WERI-Rb-1 (cell line): ENCODE measurements at regions not wholly inside any gene's neighbourhood (a gene's known extent, or its start where the extent isn't known, plus 50 kb on each side); places are given as distances from the start of the nearest gene placed in this dataset.
"Not testable (repeated sequence)": the region's sequence is repeated elsewhere in the genome, so short reads cannot be mapped to it uniquely, and the experiment has no call there.

Experiments
- DNase-seq: peaks from one replicate; pipeline ENCODE4 v3.0.0-alpha.2; 2020
- H3K27ac ChIP-seq: fragments of 250-450 bp; sonication (Bioruptor Pico); 2 replicates; pipeline ENCODE4 v1.5.1; 2020; ENCODE audit warnings: mild to moderate bottlenecking, moderate library complexity
- H3K27me3 ChIP-seq: fragments of 250-450 bp; sonication (Bioruptor Pico); 2 replicates; pipeline ENCODE4 v1.5.1; 2021; ENCODE audit warnings: mild to moderate bottlenecking, low read depth, moderate library complexity; ENCODE audit not compliant: insufficient read depth, severe bottlenecking
- H3K36me3 ChIP-seq: fragments of 250-450 bp; sonication (Bioruptor Pico); 2 replicates; pipeline ENCODE4 v1.5.1; 2020; ENCODE audit warnings: mild to moderate bottlenecking, moderate library complexity
- H3K4me3 ChIP-seq: 2 replicates; pipeline ENCODE4 v1.5.1; 2011; ENCODE audit warnings: low read depth, mild to moderate bottlenecking, control low read depth, low read length
- H3K9me3 ChIP-seq: fragments of 250-450 bp; sonication (Bioruptor Pico); 2 replicates; pipeline ENCODE4 v1.5.1; 2021; ENCODE audit warnings: mild to moderate bottlenecking, moderate library complexity; ENCODE audit not compliant: severe bottlenecking
- TF ChIP-seq, protein P1 (sequence below): IDR thresholded peaks from 2 replicates; pipeline ENCODE4 v1.5.1; 2011; ENCODE audit warnings: low read depth, mild to moderate bottlenecking, control low read depth, inconsistent platforms, low read length

DNA sequence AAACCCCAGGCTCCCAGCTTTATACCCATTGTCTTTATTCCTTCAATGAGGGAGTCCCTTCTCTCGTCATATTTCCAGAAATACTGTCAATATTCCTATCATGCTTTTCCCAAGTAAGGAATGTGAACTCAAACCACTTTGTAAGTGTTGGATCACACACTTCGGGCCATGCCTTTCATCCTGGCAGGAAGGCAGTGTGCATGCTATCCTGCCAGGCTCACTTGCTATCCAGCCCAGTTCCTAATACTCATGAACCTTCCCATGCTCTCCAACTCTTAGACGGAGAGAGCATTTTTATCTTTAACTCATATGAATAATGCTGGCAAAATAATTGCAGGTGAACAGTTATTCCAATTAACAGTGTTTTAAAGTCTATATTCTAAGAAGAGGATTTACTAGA is 639.9 kb upstream of the ACO1 start:
- Histone ChIP-seq H3K36me3 (no peaks in the 10 kb centered on the region), H3K9me3 (no peaks in the 10 kb centered on the region), H3K27ac (no peak overlapping the region), H3K27me3 (no peaks in the 10 kb centered on the region), H3K4me3 (no peak overlapping the region)
- TF ChIP-seq, protein P1, sequence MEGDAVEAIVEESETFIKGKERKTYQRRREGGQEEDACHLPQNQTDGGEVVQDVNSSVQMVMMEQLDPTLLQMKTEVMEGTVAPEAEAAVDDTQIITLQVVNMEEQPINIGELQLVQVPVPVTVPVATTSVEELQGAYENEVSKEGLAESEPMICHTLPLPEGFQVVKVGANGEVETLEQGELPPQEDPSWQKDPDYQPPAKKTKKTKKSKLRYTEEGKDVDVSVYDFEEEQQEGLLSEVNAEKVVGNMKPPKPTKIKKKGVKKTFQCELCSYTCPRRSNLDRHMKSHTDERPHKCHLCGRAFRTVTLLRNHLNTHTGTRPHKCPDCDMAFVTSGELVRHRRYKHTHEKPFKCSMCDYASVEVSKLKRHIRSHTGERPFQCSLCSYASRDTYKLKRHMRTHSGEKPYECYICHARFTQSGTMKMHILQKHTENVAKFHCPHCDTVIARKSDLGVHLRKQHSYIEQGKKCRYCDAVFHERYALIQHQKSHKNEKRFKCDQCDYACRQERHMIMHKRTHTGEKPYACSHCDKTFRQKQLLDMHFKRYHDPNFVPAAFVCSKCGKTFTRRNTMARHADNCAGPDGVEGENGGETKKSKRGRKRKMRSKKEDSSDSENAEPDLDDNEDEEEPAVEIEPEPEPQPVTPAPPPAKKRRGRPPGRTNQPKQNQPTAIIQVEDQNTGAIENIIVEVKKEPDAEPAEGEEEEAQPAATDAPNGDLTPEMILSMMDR = no peak
- DNase-seq = no peak

DNA sequence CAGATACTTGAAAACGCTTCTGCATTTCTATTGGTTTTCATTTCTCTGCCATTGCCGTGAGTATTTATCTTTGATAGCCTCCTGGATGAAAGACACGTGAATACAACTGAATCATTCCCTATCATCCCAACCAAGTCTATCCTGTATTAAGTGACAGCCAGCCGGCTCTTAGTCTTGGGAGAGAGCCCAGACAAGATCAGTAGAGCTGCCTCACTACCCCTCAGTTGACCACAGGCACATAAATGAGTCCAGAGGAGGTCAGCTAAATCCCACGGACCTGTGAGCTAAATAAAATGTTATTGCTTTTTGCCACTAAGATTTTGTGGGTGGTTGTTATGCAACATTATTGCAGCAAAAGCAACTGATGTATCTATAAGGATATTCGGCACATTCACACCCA is 639.0 kb upstream of the ACO1 start:
- H3K27me3 ChIP-seq = no peaks in the 10 kb centered on the region
- H3K27ac ChIP-seq = no peak overlapping the region
- no peak overlapping the region for H3K4me3 ChIP-seq
- no peaks in the 10 kb centered on the region for H3K36me3 ChIP-seq
- DNase-seq = no peak
- no peaks in the 10 kb centered on the region for H3K9me3 ChIP-seq
- TF ChIP-seq, protein P1 = no peak

GRCh38 chr9:31745886-31746285 is 638.6 kb upstream of the ACO1 start:
- Histone ChIP-seq H3K4me3 (no peak overlapping the region), H3K9me3 (no peaks in the 10 kb centered on the region), H3K36me3 (no peaks in the 10 kb centered on the region), H3K27ac (no peak overlapping the region), H3K27me3 (no peaks in the 10 kb centered on the region)
- TF ChIP-seq, protein P1 = no peak
- no peak for DNase-seq

- TF ChIP-seq, protein P1 = no peak
- Histone ChIP-seq H3K27ac (no peak overlapping the region), H3K9me3 (no peaks in the 10 kb centered on the region), H3K36me3 (no peaks in the 10 kb centered on the region), H3K27me3 (no peaks in the 10 kb centered on the region), H3K4me3 (no peak overlapping the region)
- DNase-seq = no peak
Measured at GRCh38 chr9:31753756-31754155, 630.7 kb upstream of the ACO1 start.

GRCh38 chr9:31759703-31760102 is 624.7 kb upstream of the ACO1 start:
- Histone ChIP-seq H3K27ac (no peak overlapping the region), H3K9me3 (peaks cover under 1% of the 10 kb centered on the region), H3K27me3 (no peaks in the 10 kb centered on the region), H3K36me3 (no peaks in the 10 kb centered on the region), H3K4me3 (no peak overlapping the region)
- TF ChIP-seq, protein P1 = no peak
- no peak for DNase-seq

GRCh38 chr9:31774021-31774420 is 610.4 kb upstream of the ACO1 start:
- not testable (repeated sequence) for H3K4me3 ChIP-seq, H3K36me3 ChIP-seq, H3K27me3 ChIP-seq
- Histone ChIP-seq H3K9me3 (peaks cover 17% of the 10 kb centered on the region), H3K27ac (peak overlapping the region; percentile 38)
- DNase-seq = peak; percentile 58
